ENCODE measurements at regions not wholly inside any gene's neighbourhood (a gene's known extent, or its start where the extent isn't known, plus 50 kb on each side); places are given as distances from the start of the nearest gene placed in this dataset.

GRCh38 chr12:104866291-104866690 lies 91.8 kb downstream of the SLC41A2 start:
- no peaks in the 10 kb centered on the region for H3K36me3 ChIP-seq (replicated peaks; ENCODE audit: insufficient read depth, low read length)
- no peaks in the 10 kb centered on the region for H3F3A ChIP-seq (ENCODE audit: insufficient read depth, low read length)
- TF ChIP-seq EZH2 (optimal IDR thresholded peaks at IDR 0.05; ENCODE audit: low read depth, low read length) (no peak), EZH2phosphoT487 (IDR thresholded peaks at IDR 0.05; ENCODE audit: low read length) (no peak), CTCF (IDR thresholded peaks at IDR 0.05; ENCODE audit: low read length) (no peak)
- no peaks in the 10 kb centered on the region for H3K27me3 ChIP-seq (replicated peaks; ENCODE audit: insufficient read depth, low read length)
- DNase-seq = no peak
- no peak overlapping the region for H2AFZ ChIP-seq (ENCODE audit: low read length)
- H3K9me2 ChIP-seq (replicated peaks; ENCODE audit: insufficient read depth, low read length) = no peaks in the 10 kb centered on the region
- no peak overlapping the region for H3K9ac ChIP-seq (ENCODE audit: low read length)
- no peaks in the 10 kb centered on the region for H3K9me3 ChIP-seq (replicated peaks; ENCODE audit: insufficient read depth, low read length)
- no peak overlapping the region for H3K4me3 ChIP-seq (ENCODE audit: low read length)
- H3K79me2 ChIP-seq (ENCODE audit: low read length) = no peaks in the 10 kb centered on the region
- H4K20me1 ChIP-seq (ENCODE audit: insufficient read depth, low read length) = no peaks in the 10 kb centered on the region
- H3K4me1 ChIP-seq (ENCODE audit: low read length) = 0 out of 2 replicates have a peak, but pooled peaks cover 4% of the 10 kb centered on the region
- H3K27ac ChIP-seq (ENCODE audit: low read length) = no peak overlapping the region
- no peak overlapping the region for H3K4me2 ChIP-seq (ENCODE audit: low read depth, low read length)

DNA sequence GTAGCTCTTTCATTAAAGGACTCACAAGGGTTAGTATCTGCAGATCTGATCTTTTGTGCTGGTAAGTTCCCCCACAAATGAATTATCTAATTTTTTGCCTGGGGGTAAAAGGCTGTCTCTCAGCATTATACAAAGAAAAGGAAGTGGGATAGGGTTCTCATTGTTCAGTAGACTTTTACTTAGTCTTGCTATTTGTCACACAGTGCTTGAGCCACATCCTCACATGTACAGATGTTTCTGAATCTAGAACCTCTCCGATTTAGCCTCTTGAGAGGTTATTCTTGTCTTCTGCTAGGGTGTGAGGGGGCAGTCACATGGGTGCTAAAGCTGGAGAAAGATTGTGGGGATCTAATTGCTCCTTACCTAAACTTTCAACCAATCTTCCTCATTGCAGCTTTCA lies 93.0 kb downstream of the SLC41A2 start:
- Histone ChIP-seq H3K79me2 (ENCODE audit: low read length) (no peaks in the 10 kb centered on the region), H3F3A (ENCODE audit: insufficient read depth, low read length) (no peaks in the 10 kb centered on the region), H3K9me2 (replicated peaks; ENCODE audit: insufficient read depth, low read length) (no peaks in the 10 kb centered on the region), H2AFZ (ENCODE audit: low read length) (no peak overlapping the region), H3K9ac (ENCODE audit: low read length) (no peak overlapping the region), H3K4me2 (ENCODE audit: low read depth, low read length) (no peak overlapping the region), H3K27ac (ENCODE audit: low read length) (no peak overlapping the region), H3K36me3 (replicated peaks; ENCODE audit: insufficient read depth, low read length) (no peaks in the 10 kb centered on the region), H3K27me3 (replicated peaks; ENCODE audit: insufficient read depth, low read length) (no peaks in the 10 kb centered on the region), H3K4me3 (ENCODE audit: low read length) (no peak overlapping the region), H3K4me1 (ENCODE audit: low read length) (0 out of 2 replicates have a peak, but pooled peaks cover 4% of the 10 kb centered on the region), H4K20me1 (ENCODE audit: insufficient read depth, low read length) (no peaks in the 10 kb centered on the region), H3K9me3 (replicated peaks; ENCODE audit: insufficient read depth, low read length) (no peaks in the 10 kb centered on the region)
- no peak for DNase-seq
- TF ChIP-seq EZH2 (optimal IDR thresholded peaks at IDR 0.05; ENCODE audit: low read depth, low read length) = no peak

DNA sequence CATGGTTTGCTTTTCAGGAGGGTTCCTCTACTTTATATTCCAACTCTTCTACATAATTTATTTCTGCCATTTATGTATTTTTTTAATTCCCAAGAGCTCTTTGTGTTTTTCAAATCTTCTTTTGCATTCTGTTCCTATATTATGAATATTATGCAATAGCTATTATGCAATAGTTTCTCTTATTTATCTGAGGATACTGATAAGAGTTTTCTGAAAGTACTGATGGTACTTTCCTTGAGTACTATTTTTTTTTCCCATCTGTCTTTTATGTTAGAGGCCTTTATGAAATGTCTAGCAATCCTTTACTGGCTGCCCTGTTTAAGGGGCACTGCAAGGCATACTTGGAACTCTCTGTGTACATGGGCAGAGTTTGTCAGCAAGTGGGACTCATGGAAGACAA lies 93.4 kb downstream of the SLC41A2 start:
- Histone ChIP-seq H3F3A (ENCODE audit: insufficient read depth, low read length) (no peaks in the 10 kb centered on the region), H3K9me3 (replicated peaks; ENCODE audit: insufficient read depth, low read length) (no peaks in the 10 kb centered on the region), H3K4me1 (ENCODE audit: low read length) (0 out of 2 replicates have a peak, but pooled peaks cover 4% of the 10 kb centered on the region), H3K4me3 (ENCODE audit: low read length) (no peak overlapping the region), H3K79me2 (ENCODE audit: low read length) (no peaks in the 10 kb centered on the region), H2AFZ (ENCODE audit: low read length) (no peak overlapping the region), H3K27me3 (replicated peaks; ENCODE audit: insufficient read depth, low read length) (no peaks in the 10 kb centered on the region), H3K9ac (ENCODE audit: low read length) (no peak overlapping the region), H3K4me2 (ENCODE audit: low read depth, low read length) (no peak overlapping the region), H3K36me3 (replicated peaks; ENCODE audit: insufficient read depth, low read length) (no peaks in the 10 kb centered on the region), H4K20me1 (ENCODE audit: insufficient read depth, low read length) (no peaks in the 10 kb centered on the region), H3K27ac (ENCODE audit: low read length) (no peak overlapping the region), H3K9me2 (replicated peaks; ENCODE audit: insufficient read depth, low read length) (no peaks in the 10 kb centered on the region)
- DNase-seq = no peak
- TF ChIP-seq EZH2 (optimal IDR thresholded peaks at IDR 0.05; ENCODE audit: low read depth, low read length) = no peak
- TF ChIP-seq EZH2phosphoT487 (IDR thresholded peaks at IDR 0.05; ENCODE audit: low read length) = no peak
- no peak for TF ChIP-seq CTCF (IDR thresholded peaks at IDR 0.05; ENCODE audit: low read length)

DNA sequence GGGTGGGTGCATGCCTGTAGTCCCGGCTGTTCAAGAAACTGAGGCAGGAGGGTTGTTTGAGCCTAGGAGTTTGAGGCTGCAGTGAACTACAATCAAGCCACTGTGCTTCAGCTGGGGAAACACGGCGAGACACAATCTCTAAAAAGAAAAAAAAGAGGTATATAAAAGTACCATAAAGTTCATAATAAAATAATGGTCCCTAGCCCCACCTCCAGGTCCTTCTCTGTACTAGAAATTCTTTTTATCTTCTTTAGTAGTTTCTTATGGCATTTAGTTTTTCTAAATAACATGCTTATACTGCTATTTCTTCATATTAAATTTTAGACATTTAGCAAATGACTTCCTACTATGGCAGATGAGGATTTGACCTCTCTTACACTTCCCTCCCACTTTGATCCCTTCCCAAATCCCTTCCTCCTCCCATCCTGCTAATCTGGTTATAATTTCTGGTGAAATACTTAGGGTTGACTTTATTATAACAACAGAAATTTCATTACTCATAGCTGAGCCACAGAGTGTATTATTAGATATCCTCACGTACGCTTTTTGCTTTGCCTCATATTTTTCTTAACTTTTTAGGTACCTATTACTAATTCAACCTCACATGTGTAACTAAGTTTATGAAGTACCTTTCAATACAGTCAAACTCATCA lies 94.7 kb downstream of the SLC41A2 start:
- Histone ChIP-seq H4K20me1 (ENCODE audit: insufficient read depth, low read length) (no peaks in the 10 kb centered on the region), H3K9ac (ENCODE audit: low read length) (no peak overlapping the region), H3K27me3 (replicated peaks; ENCODE audit: insufficient read depth, low read length) (no peaks in the 10 kb centered on the region), H3K79me2 (ENCODE audit: low read length) (no peaks in the 10 kb centered on the region), H3K4me3 (ENCODE audit: low read length) (no peak overlapping the region), H3F3A (ENCODE audit: insufficient read depth, low read length) (no peaks in the 10 kb centered on the region), H2AFZ (ENCODE audit: low read length) (no peak overlapping the region), H3K4me1 (ENCODE audit: low read length) (0 out of 2 replicates have a peak, but pooled peaks cover 4% of the 10 kb centered on the region), H3K4me2 (ENCODE audit: low read depth, low read length) (no peak overlapping the region), H3K27ac (ENCODE audit: low read length) (no peak overlapping the region), H3K9me3 (replicated peaks; ENCODE audit: insufficient read depth, low read length) (no peaks in the 10 kb centered on the region), H3K36me3 (replicated peaks; ENCODE audit: insufficient read depth, low read length) (no peaks in the 10 kb centered on the region), H3K9me2 (replicated peaks; ENCODE audit: insufficient read depth, low read length) (no peaks in the 10 kb centered on the region)
- TF ChIP-seq EZH2 (optimal IDR thresholded peaks at IDR 0.05; ENCODE audit: low read depth, low read length) (no peak), CTCF (IDR thresholded peaks at IDR 0.05; ENCODE audit: low read length) (no peak)
- no peak for DNase-seq

All from MM.1S (cell line).